Umbilical cord (tissue), 1 donor: ENCODE measurements at regions not wholly inside any gene's neighbourhood (a gene's known extent, or its start where the extent isn't known, plus 50 kb on each side); places are given as distances from the start of the nearest gene placed in this dataset.
"Not testable (repeated sequence)": the region's sequence is repeated elsewhere in the genome, so short reads cannot be mapped to it uniquely, and the experiment has no call there.

ENCODE experiments used
- DNase-seq: peaks from one replicate; pipeline ENCODE4 v3.0.0-alpha.2; 2015; ENCODE audit warnings: low spot score

- not testable (repeated sequence) for DNase-seq
Observed at GRCh38 chr15:20308027-20308690, 233.4 kb downstream of the GOLGA6L6 start.

GRCh38 chr15:20307137-20307536 is 234.5 kb downstream of the GOLGA6L6 start:
- DNase-seq, result not testable (repeated sequence)

DNA sequence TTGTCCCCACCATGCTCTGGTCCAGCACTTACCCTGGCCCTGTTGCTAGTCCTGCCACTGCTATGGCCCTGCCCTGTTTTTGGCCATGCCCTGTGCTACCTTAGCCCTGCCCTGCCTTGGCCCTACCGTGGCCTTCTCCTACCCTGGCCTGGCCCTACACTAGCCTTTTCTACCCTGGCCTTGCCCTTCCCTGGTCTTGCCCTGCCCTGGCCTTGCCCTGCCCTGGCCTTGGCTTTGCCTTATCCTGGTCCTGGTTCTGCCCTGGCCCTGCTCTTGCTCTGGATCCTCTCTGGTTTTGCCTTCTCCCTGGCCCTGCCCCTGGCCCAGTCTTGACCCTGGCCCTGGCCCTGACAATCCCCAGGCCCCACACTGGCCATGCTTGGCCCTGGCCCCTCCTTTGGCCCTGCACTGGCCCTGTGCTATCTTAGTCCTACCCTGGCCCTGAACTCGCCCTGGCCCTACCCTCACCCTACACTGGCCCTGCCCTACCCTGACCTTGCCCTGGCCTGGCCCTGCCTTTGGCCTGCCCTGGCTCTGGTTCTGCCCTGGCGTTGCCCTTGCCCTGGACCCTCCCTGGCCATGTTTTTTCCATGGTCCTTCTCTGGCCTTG is 235.0 kb downstream of the GOLGA6L6 start:
- not testable (repeated sequence) for DNase-seq

DNA sequence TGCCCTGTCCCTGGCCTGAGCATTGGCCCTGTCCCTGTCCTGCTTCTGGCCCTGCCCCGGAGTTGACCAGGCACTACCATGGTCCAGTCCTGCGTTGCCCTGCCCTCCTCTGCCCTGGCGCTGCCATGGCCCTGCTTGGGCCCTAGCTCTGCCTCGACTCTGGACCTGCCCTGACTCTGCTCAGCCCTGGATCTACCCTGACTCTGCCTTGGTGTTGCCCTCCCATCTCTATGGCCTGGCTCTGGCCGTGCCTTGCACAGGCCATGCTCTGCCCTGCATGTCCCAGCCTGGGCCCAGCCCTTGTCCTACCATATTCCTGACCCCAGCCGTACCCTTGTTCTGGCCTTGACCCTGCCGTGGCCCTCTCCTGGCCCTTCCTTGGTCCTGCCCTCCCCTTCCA is 235.7 kb downstream of the GOLGA6L6 start:
- not testable (repeated sequence) for DNase-seq

DNA sequence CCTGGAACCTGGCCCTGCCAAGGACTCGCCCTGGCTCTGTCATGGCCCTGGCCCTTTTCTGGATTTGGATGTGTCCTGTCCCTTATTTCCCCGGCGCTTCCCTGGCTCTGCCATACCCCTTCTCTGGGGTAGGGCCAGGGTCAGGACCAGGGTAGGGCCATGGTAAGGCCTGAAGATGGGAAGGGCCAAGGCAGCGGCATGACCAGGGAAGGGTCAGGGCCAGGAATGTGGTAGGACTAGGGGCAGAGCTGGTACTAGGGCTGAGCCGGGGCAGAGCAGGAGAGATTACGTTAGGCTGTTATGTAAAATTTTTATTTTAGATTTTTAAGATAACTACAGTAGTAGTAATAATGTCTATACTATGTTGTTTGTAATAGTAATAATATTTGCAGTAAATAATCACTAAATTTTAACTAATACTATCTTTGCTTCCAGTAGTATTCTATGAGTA is 236.6 kb downstream of the GOLGA6L6 start:
- DNase-seq, result not testable (repeated sequence)

- not testable (repeated sequence) for DNase-seq
Observed at GRCh38 chr15:20304282-20305014, 237.2 kb downstream of the GOLGA6L6 start.

DNA sequence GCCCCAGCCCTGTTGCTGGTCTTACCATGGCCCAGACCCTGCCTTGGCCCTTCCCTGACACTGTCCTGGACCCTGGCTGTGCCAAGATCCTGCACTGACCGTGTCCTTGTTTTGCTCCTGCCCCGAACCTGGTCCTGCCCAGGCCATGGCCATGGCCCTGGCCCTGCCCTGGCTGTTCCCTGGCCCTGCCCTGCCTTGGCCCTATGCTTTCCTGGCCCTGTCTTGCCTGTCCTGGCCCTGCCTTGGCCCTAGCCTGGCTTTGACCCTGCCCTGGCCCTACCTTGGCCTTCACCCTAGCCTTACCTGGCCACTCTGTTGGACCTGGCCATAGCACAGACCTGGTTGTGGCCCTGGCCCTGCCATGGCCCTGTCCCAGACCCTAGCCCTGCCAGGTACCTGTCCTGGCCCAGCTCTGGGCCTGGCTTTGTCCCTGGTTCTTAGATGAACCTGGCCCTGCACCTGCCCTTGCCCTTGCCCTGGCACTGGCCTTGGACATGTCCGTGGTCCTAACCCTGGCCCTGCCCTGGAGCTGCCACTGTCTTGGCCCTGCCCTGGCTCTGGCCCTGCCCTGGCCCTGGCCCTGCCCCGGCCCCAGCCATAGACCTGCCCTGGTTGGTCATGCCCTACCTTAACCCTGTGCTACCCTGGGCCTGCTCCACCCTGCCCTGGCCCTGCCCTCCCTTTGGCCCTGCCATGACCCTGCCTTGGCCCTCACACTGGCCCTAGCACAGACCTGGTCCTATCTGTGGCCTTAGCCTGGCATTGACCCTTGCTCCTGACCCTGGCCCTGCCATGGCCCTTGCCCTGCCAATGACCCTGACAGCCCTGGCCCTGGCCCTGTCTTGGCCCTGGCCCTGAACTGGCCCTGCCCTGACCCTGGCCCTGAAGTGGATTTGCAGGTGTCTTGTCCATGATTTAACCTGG is 238.1 kb downstream of the GOLGA6L6 start:
- DNase-seq, result not testable (repeated sequence)

- DNase-seq, result not testable (repeated sequence)
Observed at GRCh38 chr15:20302141-20303069, 239.2 kb downstream of the GOLGA6L6 start.

GRCh38 chr15:20301471-20302081 is 240.0 kb downstream of the GOLGA6L6 start:
- not testable (repeated sequence) for DNase-seq

DNA sequence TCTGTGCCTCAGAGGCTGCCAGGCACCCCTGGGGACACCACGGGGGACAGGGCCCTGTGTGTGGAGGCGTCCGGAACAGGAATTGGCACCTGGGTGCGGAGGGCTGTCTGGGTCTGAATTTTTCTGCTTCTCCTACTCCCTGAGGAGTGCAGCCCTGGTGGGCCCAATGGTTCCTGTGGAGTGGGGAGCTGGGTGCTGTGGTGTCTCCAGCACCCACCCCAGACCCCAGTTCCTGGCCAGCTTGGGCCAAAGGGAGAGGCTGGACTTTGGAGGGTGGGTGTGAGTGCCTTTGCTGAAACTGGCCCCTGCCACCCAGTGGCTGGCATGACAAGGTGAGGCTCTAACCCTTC is 240.6 kb downstream of the GOLGA6L6 start:
- not testable (repeated sequence) for DNase-seq

DNA sequence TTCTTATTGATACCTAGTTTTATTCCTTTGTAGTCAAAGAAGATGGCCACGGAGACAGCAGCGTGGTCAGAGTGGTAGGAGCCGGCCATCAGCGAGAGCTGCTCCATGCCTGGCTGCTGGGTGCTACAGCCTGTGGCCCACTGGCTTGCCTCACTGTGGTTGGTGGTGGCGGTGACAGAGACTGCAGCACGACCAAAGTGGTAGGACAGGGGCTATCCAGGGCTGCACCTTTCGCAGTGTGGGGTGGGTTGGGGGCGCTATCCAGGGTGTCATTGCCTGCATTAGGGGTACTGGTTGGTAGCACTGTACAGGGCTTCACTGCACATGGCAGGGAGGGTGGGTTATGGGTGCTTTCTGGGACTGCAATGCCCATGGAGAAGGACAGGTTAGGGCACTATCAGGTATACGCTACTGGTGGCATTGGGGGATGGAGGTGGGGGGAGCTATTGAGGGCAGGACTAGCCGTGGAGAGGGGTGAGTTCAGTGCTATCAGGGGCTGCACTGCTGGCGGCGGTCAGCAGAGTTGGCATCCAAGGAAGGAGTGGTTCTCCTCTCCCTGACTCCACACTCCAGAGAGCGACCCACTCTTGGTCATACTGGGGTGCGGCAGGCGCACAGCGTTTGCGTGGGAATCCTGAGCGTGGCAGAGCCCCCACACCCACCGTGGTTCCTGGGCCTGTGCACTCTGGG is 241.1 kb downstream of the GOLGA6L6 start:
- DNase-seq, result not testable (repeated sequence)

- not testable (repeated sequence) for DNase-seq
Observed at GRCh38 chr15:20297603-20298123, 243.9 kb downstream of the GOLGA6L6 start.

GRCh38 chr15:20296261-20296660 is 245.3 kb downstream of the GOLGA6L6 start:
- DNase-seq, result not testable (repeated sequence)

- DNase-seq, result no peak
Observed at GRCh38 chr15:20295238-20295811, 246.3 kb downstream of the GOLGA6L6 start.

DNA sequence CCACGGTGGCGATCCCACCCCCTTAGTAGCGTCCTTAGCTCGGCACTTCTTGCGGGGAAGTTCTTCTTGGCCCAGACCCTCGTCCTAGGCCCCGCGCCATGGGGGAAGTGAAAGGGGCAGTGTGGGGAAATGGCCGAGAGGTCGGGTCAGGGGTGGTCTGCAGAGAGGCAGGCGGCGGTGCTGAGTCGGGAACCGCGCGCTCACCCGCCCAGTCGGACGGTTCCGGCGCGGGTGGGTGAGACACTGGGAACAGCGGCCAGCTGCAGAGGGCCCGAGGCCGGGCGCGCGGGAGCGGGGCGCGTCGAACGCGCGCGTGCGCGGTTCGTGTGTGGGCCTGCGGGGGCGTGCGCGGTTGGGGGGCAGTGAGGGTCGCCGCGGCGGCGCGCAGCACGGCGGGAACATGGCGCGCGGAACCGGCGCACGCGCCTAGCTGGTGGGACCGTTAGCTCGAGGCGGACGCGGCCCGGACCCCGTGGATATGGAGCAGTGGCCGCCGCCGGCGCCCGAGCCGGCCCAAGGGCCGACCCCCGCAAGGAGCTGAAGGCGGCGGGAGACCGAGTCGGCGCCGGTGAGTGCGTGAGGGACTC is 246.9 kb downstream of the GOLGA6L6 start:
- DNase-seq, result no peak

DNA sequence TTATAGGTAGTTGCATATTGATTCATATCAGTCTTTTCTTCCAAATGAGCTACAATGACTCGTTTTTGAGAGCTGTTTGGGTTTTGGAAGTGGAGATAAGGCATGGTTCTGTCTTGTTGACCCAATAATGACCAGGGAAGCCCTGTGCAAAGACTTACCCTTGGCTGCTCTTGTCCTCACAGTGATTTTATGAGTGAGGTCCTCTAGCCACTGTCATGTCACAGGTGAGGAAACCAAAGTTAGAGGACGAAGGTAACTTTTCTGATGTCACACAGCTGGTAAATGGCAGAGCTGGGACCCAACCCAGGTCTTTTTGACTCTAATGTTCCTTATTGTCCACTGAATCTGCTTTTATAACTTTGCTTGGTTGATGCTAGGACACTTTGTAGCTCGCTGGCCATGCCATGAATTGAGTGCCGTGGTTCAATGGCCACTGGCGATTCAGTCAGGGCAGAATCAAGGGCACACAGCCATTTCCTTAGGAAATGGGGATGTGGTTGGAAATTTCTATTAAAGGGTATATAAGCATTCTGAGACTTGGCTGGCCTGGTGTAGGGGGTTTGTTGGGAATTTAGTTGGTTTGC is 249.1 kb downstream of the GOLGA6L6 start:
- DNase-seq, result not testable (repeated sequence)

- not testable (repeated sequence) for DNase-seq
Observed at GRCh38 chr15:20291616-20292015, 250.0 kb downstream of the GOLGA6L6 start.

GRCh38 chr15:20290606-20291005 is 251.0 kb downstream of the GOLGA6L6 start:
- DNase-seq, result not testable (repeated sequence)
